GM12878 (cell line): ENCODE measurements at regions not wholly inside any gene's neighbourhood (a gene's known extent, or its start where the extent isn't known, plus 50 kb on each side); places are given as distances from the start of the nearest gene placed in this dataset.

Experiments used
- ATAC-seq: fragments of 200-7000 bp; cut with Tn5 transposase; 3 replicates; pipeline ENCODE4 v1.9.1; 2020; ENCODE audit warnings: mild to moderate bottlenecking, moderate library complexity
- BruUV-seq: library from RNA; stranded (reverse); fragments of 400-500 nt; replicated peaks from 2 replicates; lab custom pipeline; 2021; lab: Mats Ljungman, UMichigan
- CTCF ChIA-PET: fragments of 300-600 bp; sonication (Branson Sonifier 250); formaldehyde crosslinking; extraction: SDS; loops from one replicate; lab custom pipeline; 2021; ENCODE audit warnings: inconsistent platforms; lab: Yijun Ruan, JAX
- POLR2A ChIA-PET: fragments of 350-600 bp; formaldehyde crosslinking; extraction: SDS; loops from one replicate; lab custom pipeline; 2021; ENCODE audit warnings: inconsistent platforms; lab: Charles Lee
- RAD21 ChIA-PET: fragments of 300-600 bp; sonication (Branson Sonifier 250); formaldehyde crosslinking; loops from one replicate; lab custom pipeline; 2023; ENCODE audit warnings: antibody characterized with exemption; ENCODE audit not compliant: unreplicated experiment; lab: Charles Lee
- SMC1A ChIA-PET: fragments of 300-600 bp; sonication (Branson Sonifier 250); formaldehyde crosslinking; loops from one replicate; lab custom pipeline; 2023; ENCODE audit not compliant: unreplicated experiment, uncharacterized antibody; lab: Charles Lee
- DNase-seq: peaks from one replicate; pipeline ENCODE4 v3.0.0-alpha.2; 2011; ENCODE audit warnings: low read depth, low spot score
- FAIRE-seq: peaks from 3 replicates; lab custom pipeline; 2011; peaks lifted over from hg19 to GRCh38; lab: Jason Lieb, UNC
- H2AFZ ChIP-seq: 2 replicates; pipeline ENCODE4 v1.6.0; 2011; ENCODE audit warnings: low read depth, low read length, control low read depth; ENCODE audit not compliant: control insufficient read depth
- H3K27ac ChIP-seq: 2 replicates; pipeline ENCODE4 v1.5.1; 2011; ENCODE audit warnings: control low read depth; ENCODE audit not compliant: control insufficient read depth, insufficient read depth
- H3K27me3 ChIP-seq, 2 experiments: replicated peaks in 1 of 2; 2 replicates each; pipeline versions ENCODE4 v1.6.0 to v1.6.1; 2011; ENCODE audit warnings: low read length in 1 of 2; ENCODE audit not compliant: control insufficient read depth in 2 of 2, insufficient read depth in 2 of 2
- H3K36me3 ChIP-seq, 2 experiments: 2 replicates each; pipeline ENCODE4 v1.5.1; 2011; ENCODE audit warnings: low read length in 1 of 2; ENCODE audit not compliant: control insufficient read depth in 2 of 2, insufficient read depth in 2 of 2
- H3K4me1 ChIP-seq: 2 replicates; pipeline ENCODE4 v1.6.1; 2011; ENCODE audit warnings: mild to moderate bottlenecking, low read length, moderate library complexity, mixed read lengths; ENCODE audit not compliant: control insufficient read depth, insufficient read depth
- H3K4me2 ChIP-seq: 2 replicates; pipeline ENCODE4 v1.6.0; 2011; ENCODE audit warnings: control low read depth; ENCODE audit not compliant: control insufficient read depth, insufficient read depth
- H3K4me3 ChIP-seq: fragments of 200-600 bp; sonication (generic); 2 replicates; pipeline ENCODE4 v1.5.1; 2016
- H3K79me2 ChIP-seq: 2 replicates; pipeline ENCODE4 v1.6.0; 2011; ENCODE audit warnings: low read length; ENCODE audit not compliant: control insufficient read depth, insufficient read depth
- H3K9ac ChIP-seq: 2 replicates; pipeline ENCODE4 v1.8.0; 2011; ENCODE audit warnings: low read length, control low read depth, mixed read lengths; ENCODE audit not compliant: control insufficient read depth, insufficient read depth
- H3K9me3 ChIP-seq: replicated peaks from 3 replicates; pipeline ENCODE4 v1.5.1; 2011; ENCODE audit warnings: mild to moderate bottlenecking, low read length; ENCODE audit not compliant: control insufficient read depth, insufficient read depth
- H4K20me1 ChIP-seq: 2 replicates; pipeline ENCODE4 v1.6.0; 2011; ENCODE audit not compliant: control insufficient read depth, insufficient read depth
- ATF3 ChIP-seq: IDR thresholded peaks from 2 replicates; pipeline ENCODE4 v1.6.1; 2011; ENCODE audit warnings: low read depth, mild to moderate bottlenecking, low read length, moderate library complexity, borderline replicate concordance; ENCODE audit errors: extremely low read depth
- CEBPZ ChIP-seq: fragments of 150-350 bp; IDR thresholded peaks from 2 replicates; pipeline ENCODE4 v1.6.1; 2016; ENCODE audit warnings: low read depth, low read length
- CUX1 ChIP-seq: IDR thresholded peaks from 2 replicates; pipeline ENCODE4 v1.6.1; 2012; ENCODE audit warnings: improper control_type of control experiment, low read depth, low read length; ENCODE audit not compliant: insufficient replicate concordance
- GATAD2B ChIP-seq: fragments of 450-650 bp; conservative IDR thresholded peaks from 2 replicates; pipeline ENCODE4 v1.6.1; 2017; ENCODE audit warnings: low read depth, mild to moderate bottlenecking, moderate library complexity
- HDAC2 ChIP-seq: fragments of 200-600 bp; sonication (generic); IDR thresholded peaks from 2 replicates; pipeline ENCODE4 v1.6.1; 2017
- MYC ChIP-seq: IDR thresholded peaks from 2 replicates; pipeline ENCODE4 v1.6.1; 2011; ENCODE audit warnings: mild to moderate bottlenecking, low read length, moderate library complexity, inconsistent platforms; ENCODE audit not compliant: insufficient read depth, insufficient replicate concordance, insufficient read length, severe bottlenecking
- POLR2A ChIP-seq: IDR thresholded peaks from 2 replicates; pipeline ENCODE4 v1.6.1; 2011; ENCODE audit warnings: low read depth, mild to moderate bottlenecking, low read length
- RAD21 ChIP-seq: IDR thresholded peaks from 2 replicates; pipeline ENCODE4 v1.6.1; 2011; ENCODE audit warnings: mild to moderate bottlenecking, low read depth, low read length, moderate library complexity; ENCODE audit not compliant: insufficient read depth
- SUZ12 ChIP-seq: fragments of 200-600 bp; sonication (generic); IDR thresholded peaks from one replicate; pipeline ENCODE4 v1.6.1; 2018; ENCODE audit warnings: antibody characterized with exemption, mild to moderate bottlenecking; ENCODE audit not compliant: unreplicated experiment
- ZBTB11 ChIP-seq: fragments of 450-650 bp; formaldehyde crosslinking; IDR thresholded peaks from 2 replicates; pipeline ENCODE4 v1.5.0; 2022; ENCODE audit warnings: mild to moderate bottlenecking, missing genetic modification characterization
- WGBS: methylation state at CpG from one replicate; pipeline ENCODE4 v1.1.6; 2016; ENCODE audit warnings: low lambda C conversion rate; ENCODE audit not compliant: insufficient replicate concordance, insufficient coverage; ENCODE audit errors: missing lambda C conversion rate; 5-methylcytosine and 5-hydroxymethylcytosine counted together
- in situ Hi-C: fragments of 300-500 bp; cut with MboI; formaldehyde crosslinking; loops from 9 replicates; pipeline ENCODE4 v1.14.3; 2018; ENCODE audit warnings: mixed read lengths
- intact Hi-C: fragments of 100-400 bp; cut with micrococcal nuclease; formaldehyde crosslinking; loops from one replicate; pipeline ENCODE4 v1.14.2; 2022; ENCODE audit not compliant: unreplicated experiment

DNA sequence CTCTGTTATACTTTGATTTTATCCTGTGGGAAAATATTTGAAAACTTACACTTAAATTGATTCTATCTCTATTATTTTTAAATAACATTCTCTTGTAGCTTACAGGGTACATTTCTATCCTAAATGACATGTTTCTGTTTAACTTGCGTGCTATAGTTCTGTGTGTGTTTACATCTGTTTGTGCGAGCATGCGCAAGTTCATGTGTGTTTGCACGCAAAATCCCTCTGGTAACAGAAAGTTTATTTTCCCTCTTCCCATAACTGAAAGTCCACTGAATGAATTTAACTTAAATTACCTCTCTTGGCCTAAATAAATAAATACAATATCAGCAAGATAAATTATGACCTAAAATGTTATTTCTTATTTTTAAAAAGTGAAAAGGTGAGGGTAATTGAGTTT lies 117.3 kb upstream of the NEO1 start (continued):
- no peak for TF ChIP-seq CUX1
- TF ChIP-seq, all 136 proteins: peak for 0

GRCh38 chr15:72933976-72934375 lies 118.3 kb upstream of the NEO1 start:
- H3K4me2 ChIP-seq: no peak overlapping the region
- no peak for FAIRE-seq
- H4K20me1 ChIP-seq: no peaks in the 10 kb centered on the region
- no peak for DNase-seq
- H3K27ac ChIP-seq: no peak overlapping the region
- SMC1A ChIA-PET: interaction anchor here (1.8 kb wide), 1 partner anchor 15 kb away, joined by 5 read pairs; no protein-coding TSS in a partner anchor
- no peaks in the 10 kb centered on the region for H3K4me1 ChIP-seq
- in situ Hi-C loops (no loop called here), intact Hi-C loops (no loop called here)
- POLR2A ChIA-PET: interaction anchor here (0.6 kb wide), 1 partner anchor 245 kb away, joined by 8 read pairs; no protein-coding TSS in a partner anchor
- RAD21 ChIA-PET: no interaction called here
- 34% methylated on average over 3 of the region's 3 CpGs for whole genome bisulfite sequencing
- no peaks in the 10 kb centered on the region for H3K36me3 ChIP-seq
- CTCF ChIA-PET: interaction anchor here (0.9 kb wide), 1 partner anchor 9 kb away, joined by 3 read pairs; no protein-coding TSS in a partner anchor
- no peaks in the 10 kb centered on the region for H3K9me3 ChIP-seq
- H3K9ac ChIP-seq: no peak overlapping the region
- no peak for ATAC-seq
- no TSS peak for BruUV-seq
- no peak overlapping the region for H2AFZ ChIP-seq
- H3K79me2 ChIP-seq: no peaks in the 10 kb centered on the region
- H3K27me3 ChIP-seq: no peaks in the 10 kb centered on the region; a peak in 1 of 4 replicates
- no peak overlapping the region for H3K4me3 ChIP-seq
- no peak for TF ChIP-seq RAD21
- TF ChIP-seq CEBPZ: no peak
- no peak for TF ChIP-seq POLR2A
- TF ChIP-seq ZBTB11 (CRISPR knock-in tag): no peak
- no peak for TF ChIP-seq ATF3
- no peak for TF ChIP-seq MYC
- no peak for TF ChIP-seq GATAD2B
- TF ChIP-seq SUZ12: no peak
- no peak for TF ChIP-seq HDAC2
